ENCODE measurements at regions not wholly inside any gene's neighbourhood (a gene's known extent, or its start where the extent isn't known, plus 50 kb on each side); places are given as distances from the start of the nearest gene placed in this dataset.
"Not testable (repeated sequence)": the region's sequence is repeated elsewhere in the genome, so short reads cannot be mapped to it uniquely, and the experiment has no call there.

- TF ChIP-seq CTCF (IDR thresholded peaks at IDR 0.05; ENCODE audit: insufficient read depth, low read length) (no peak), POLR2AphosphoS5 (IDR thresholded peaks at IDR 0.05; ENCODE audit: low read depth) (no peak), SPI1 (IDR thresholded peaks at IDR 0.05; ENCODE audit: borderline replicate concordance, low read depth) (no peak), REST (IDR thresholded peaks at IDR 0.05; ENCODE audit: insufficient replicate concordance, low read depth) (no peak), GABPA (IDR thresholded peaks at IDR 0.05; ENCODE audit: low read depth) (no peak)
- DNase-seq (ENCODE audit: low read depth in 1 of 2, low spot score in 1 of 2): no peak
- Histone ChIP-seq H3K27me3 (ENCODE audit: insufficient read depth, poor library complexity, severe bottlenecking) (no peaks in the 10 kb centered on the region), H3K27ac (replicated peaks) (no peak overlapping the region), H3K4me3 (replicated peaks; ENCODE audit: insufficient read depth, low read length) (no peak overlapping the region)
Measured at GRCh38 chr5:143521846-143522400, 118.4 kb upstream of the NR3C1 start.

GRCh38 chr5:143521141-143521540, 117.7 kb upstream of the NR3C1 start:
- no peak for DNase-seq (ENCODE audit: low read depth in 1 of 2, low spot score in 1 of 2)
- TF ChIP-seq REST (IDR thresholded peaks at IDR 0.05; ENCODE audit: insufficient replicate concordance, low read depth) (no peak), POLR2AphosphoS5 (IDR thresholded peaks at IDR 0.05; ENCODE audit: low read depth) (no peak)
- Histone ChIP-seq H3K27me3 (ENCODE audit: insufficient read depth, poor library complexity, severe bottlenecking) (no peaks in the 10 kb centered on the region), H3K4me3 (replicated peaks; ENCODE audit: insufficient read depth, low read length) (no peak overlapping the region), H3K27ac (replicated peaks) (no peak overlapping the region)

GRCh38 chr5:143519215-143519614, 115.7 kb upstream of the NR3C1 start:
- H3K27me3 ChIP-seq (ENCODE audit: insufficient read depth, poor library complexity, severe bottlenecking); H3K27ac ChIP-seq (replicated peaks); H3K4me3 ChIP-seq (replicated peaks; ENCODE audit: insufficient read depth, low read length); DNase-seq (ENCODE audit: low read depth in 1 of 2, low spot score in 1 of 2): not testable (repeated sequence)

GRCh38 chr5:143517824-143518223, 114.3 kb upstream of the NR3C1 start:
- not testable (repeated sequence) for DNase-seq (ENCODE audit: low read depth in 1 of 2, low spot score in 1 of 2); H3K27ac ChIP-seq (replicated peaks); H3K4me3 ChIP-seq (replicated peaks; ENCODE audit: insufficient read depth, low read length); H3K27me3 ChIP-seq (ENCODE audit: insufficient read depth, poor library complexity, severe bottlenecking)

GRCh38 chr5:143516249-143516648, 112.8 kb upstream of the NR3C1 start:
- no peak for DNase-seq (ENCODE audit: low read depth in 1 of 2, low spot score in 1 of 2)
- Histone ChIP-seq H3K27ac (replicated peaks) (no peak overlapping the region), H3K4me3 (replicated peaks; ENCODE audit: insufficient read depth, low read length) (no peak overlapping the region), H3K27me3 (ENCODE audit: insufficient read depth, poor library complexity, severe bottlenecking) (no peaks in the 10 kb centered on the region)
- no peak for TF ChIP-seq GABPA (IDR thresholded peaks at IDR 0.05; ENCODE audit: low read depth)
- TF ChIP-seq CTCF (IDR thresholded peaks at IDR 0.05; ENCODE audit: insufficient read depth, low read length): no peak
- TF ChIP-seq REST (IDR thresholded peaks at IDR 0.05; ENCODE audit: insufficient replicate concordance, low read depth): no peak
- TF ChIP-seq SPI1 (IDR thresholded peaks at IDR 0.05; ENCODE audit: borderline replicate concordance, low read depth): no peak
- no peak for TF ChIP-seq POLR2AphosphoS5 (IDR thresholded peaks at IDR 0.05; ENCODE audit: low read depth)

All from HL-60 (cell line).